SK-N-SH treated with all-trans-retinoic acid at 6 μM for 48 hours (cell line): ENCODE measurements at regions not wholly inside any gene's neighbourhood (a gene's known extent, or its start where the extent isn't known, plus 50 kb on each side); places are given as distances from the start of the nearest gene placed in this dataset.

Experiments used
- ATAC-seq: fragments of 200-7000 bp; cut with Tn5 transposase; 3 replicates; pipeline ENCODE4 v1.9.1; 2020; ENCODE audit warnings: mild to moderate bottlenecking, moderate library complexity
- ARNTL ChIP-seq: fragments of 450-650 bp; formaldehyde crosslinking; IDR thresholded peaks from 2 replicates; pipeline ENCODE4 v1.5.0; 2020; ENCODE audit warnings: low read depth, mild to moderate bottlenecking, moderate library complexity, borderline replicate concordance
- BACH2 ChIP-seq: fragments of 250-450 bp; sonication (Bioruptor Pico); IDR thresholded peaks from 2 replicates; pipeline ENCODE4 v1.9.0; 2021; ENCODE audit warnings: mild to moderate bottlenecking, borderline replicate concordance
- CSDC2 ChIP-seq: fragments of 250-450 bp; sonication (Bioruptor Pico); IDR thresholded peaks from 2 replicates; pipeline ENCODE4 v1.5.0; 2020; ENCODE audit warnings: mild to moderate bottlenecking, moderate library complexity
- CSRNP3 ChIP-seq: fragments of 250-450 bp; sonication (Bioruptor Pico); IDR thresholded peaks from 2 replicates; pipeline ENCODE4 v1.5.1; 2021; ENCODE audit warnings: mild to moderate bottlenecking, moderate library complexity
- ESRRG ChIP-seq: fragments of 250-450 bp; sonication (Bioruptor Pico); IDR thresholded peaks from 2 replicates; pipeline ENCODE4 v1.6.1; 2021; ENCODE audit warnings: mild to moderate bottlenecking
- GLIS3 ChIP-seq: fragments of 250-450 bp; sonication (Bioruptor Pico); IDR thresholded peaks from 2 replicates; pipeline ENCODE4 v1.5.0; 2020; ENCODE audit warnings: mild to moderate bottlenecking, moderate library complexity
- ISL1 ChIP-seq: fragments of 250-450 bp; sonication (Bioruptor Pico); IDR thresholded peaks from 2 replicates; pipeline ENCODE4 v2.1.2; 2022; ENCODE audit warnings: mild to moderate bottlenecking, moderate library complexity
- OSR1 ChIP-seq: fragments of 250-450 bp; sonication (Bioruptor Pico); IDR thresholded peaks from 2 replicates; pipeline ENCODE4 v1.8.0; 2022; ENCODE audit warnings: moderate library complexity, mild to moderate bottlenecking, inconsistent platforms
- PATZ1 ChIP-seq: fragments of 250-450 bp; sonication (Bioruptor Pico); IDR thresholded peaks from 2 replicates; pipeline ENCODE4 v1.8.0; 2020; ENCODE audit warnings: mild to moderate bottlenecking, moderate library complexity, borderline replicate concordance
- PPARA ChIP-seq: fragments of 250-450 bp; sonication (Bioruptor Pico); IDR thresholded peaks from 2 replicates; pipeline ENCODE4 v1.5.0; 2020; ENCODE audit warnings: mild to moderate bottlenecking, borderline replicate concordance
- RARB ChIP-seq: fragments of 250-450 bp; sonication (Bioruptor Pico); IDR thresholded peaks from 2 replicates; pipeline ENCODE4 v1.8.0; 2021; ENCODE audit warnings: mild to moderate bottlenecking, moderate library complexity
- SNAI2 ChIP-seq: fragments of 250-450 bp; sonication (Bioruptor Pico); IDR thresholded peaks from 2 replicates; pipeline ENCODE4 v1.5.0; 2020; ENCODE audit warnings: mild to moderate bottlenecking, moderate library complexity
- TOX ChIP-seq: fragments of 250-450 bp; sonication (Bioruptor Pico); IDR thresholded peaks from 2 replicates; pipeline ENCODE4 v1.8.0; 2021; ENCODE audit warnings: mild to moderate bottlenecking, moderate library complexity, borderline replicate concordance
- TSHZ2 ChIP-seq: fragments of 250-450 bp; sonication (Bioruptor Pico); IDR thresholded peaks from 2 replicates; pipeline ENCODE4 v1.5.0; 2020; ENCODE audit warnings: mild to moderate bottlenecking, moderate library complexity
- ZC3H10 ChIP-seq: fragments of 250-450 bp; sonication (Bioruptor Pico); IDR thresholded peaks from 2 replicates; pipeline ENCODE4 v1.5.1; 2021; ENCODE audit warnings: mild to moderate bottlenecking, moderate library complexity
- ZFP3 ChIP-seq: fragments of 250-450 bp; sonication (Bioruptor Pico); IDR thresholded peaks from 2 replicates; pipeline ENCODE4 v1.5.0; 2020; ENCODE audit warnings: mild to moderate bottlenecking, moderate library complexity
- ZFP30 ChIP-seq: fragments of 450-650 bp; formaldehyde crosslinking; IDR thresholded peaks from 2 replicates; pipeline ENCODE4 v1.5.0; 2022; ENCODE audit warnings: mild to moderate bottlenecking, moderate library complexity
- ZNF565 ChIP-seq: fragments of 450-650 bp; formaldehyde crosslinking; conservative IDR thresholded peaks from 2 replicates; pipeline ENCODE4 v1.5.0; 2020; ENCODE audit warnings: low read depth, mild to moderate bottlenecking, moderate library complexity
- ZNF70 ChIP-seq: fragments of 450-650 bp; formaldehyde crosslinking; IDR thresholded peaks from 2 replicates; pipeline ENCODE4 v1.5.0; 2020; ENCODE audit warnings: mild to moderate bottlenecking, moderate library complexity
- ZNF8 ChIP-seq: fragments of 450-650 bp; formaldehyde crosslinking; IDR thresholded peaks from 2 replicates; pipeline ENCODE4 v1.5.0; 2020; ENCODE audit warnings: mild to moderate bottlenecking, moderate library complexity
- TF ChIP-seq, protein P1 (sequence below): fragments of 250-450 bp; sonication (Bioruptor Pico); IDR thresholded peaks from 2 replicates; pipeline ENCODE4 v1.5.1; 2020; ENCODE audit warnings: low read depth, mild to moderate bottlenecking, moderate library complexity
- TF ChIP-seq, protein P2 (sequence below): fragments of 250-450 bp; sonication (Bioruptor Pico); IDR thresholded peaks from 2 replicates; pipeline ENCODE4 v1.8.0; 2021; ENCODE audit warnings: low read depth, mild to moderate bottlenecking, moderate library complexity, borderline replicate concordance

- ATAC-seq = no peak
- no peak for TF ChIP-seq ISL1
- no peak for TF ChIP-seq RARB (CRISPR knock-in tag)
- TF ChIP-seq ZC3H10 (CRISPR knock-in tag) = no peak
- no peak for TF ChIP-seq BACH2 (CRISPR knock-in tag)
- no peak for TF ChIP-seq ARNTL (CRISPR knock-in tag)
- no peak for TF ChIP-seq TSHZ2 (CRISPR knock-in tag)
- TF ChIP-seq CSDC2 (CRISPR knock-in tag) = no peak
- no peak for TF ChIP-seq PPARA (CRISPR knock-in tag)
- no peak for TF ChIP-seq ZNF8 (CRISPR knock-in tag)
- TF ChIP-seq PATZ1 = no peak
Observed at GRCh38 chr4:106425576-106425975, 57.0 kb upstream of the GIMD1 start.

DNA sequence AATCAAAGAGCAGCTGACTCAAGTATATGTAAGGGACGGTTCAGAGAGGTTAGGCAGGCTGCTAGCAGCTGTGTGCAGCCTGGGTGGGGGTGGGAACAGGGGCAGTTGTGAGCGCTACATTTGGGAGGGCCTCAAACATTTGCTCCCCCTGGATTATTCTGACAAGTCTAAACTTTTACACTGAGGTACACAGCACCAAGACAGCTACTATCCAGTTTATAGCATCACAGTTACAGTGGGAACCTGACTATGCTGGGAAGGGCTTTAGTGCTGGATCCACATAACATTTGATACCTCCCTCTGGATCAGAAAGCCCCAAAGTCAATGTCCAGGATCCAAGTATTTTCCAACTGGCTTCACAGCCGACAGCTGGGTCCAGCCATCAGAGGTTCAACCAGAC lies 55.8 kb upstream of the GIMD1 start:
- no peak for ATAC-seq
- no peak for TF ChIP-seq ZFP3
- TF ChIP-seq PPARA (CRISPR knock-in tag) = no peak
- no peak for TF ChIP-seq ISL1
- TF ChIP-seq ZC3H10 (CRISPR knock-in tag) = no peak
- TF ChIP-seq ZNF70 = no peak

- TF ChIP-seq ESRRG (CRISPR knock-in tag) (no peak), PPARA (CRISPR knock-in tag) (no peak), TSHZ2 (CRISPR knock-in tag) (no peak), ZNF70 (no peak), ARNTL (CRISPR knock-in tag) (no peak), PATZ1 (no peak), ZNF8 (CRISPR knock-in tag) (no peak), ZC3H10 (CRISPR knock-in tag) (no peak)
- TF ChIP-seq, protein P1, sequence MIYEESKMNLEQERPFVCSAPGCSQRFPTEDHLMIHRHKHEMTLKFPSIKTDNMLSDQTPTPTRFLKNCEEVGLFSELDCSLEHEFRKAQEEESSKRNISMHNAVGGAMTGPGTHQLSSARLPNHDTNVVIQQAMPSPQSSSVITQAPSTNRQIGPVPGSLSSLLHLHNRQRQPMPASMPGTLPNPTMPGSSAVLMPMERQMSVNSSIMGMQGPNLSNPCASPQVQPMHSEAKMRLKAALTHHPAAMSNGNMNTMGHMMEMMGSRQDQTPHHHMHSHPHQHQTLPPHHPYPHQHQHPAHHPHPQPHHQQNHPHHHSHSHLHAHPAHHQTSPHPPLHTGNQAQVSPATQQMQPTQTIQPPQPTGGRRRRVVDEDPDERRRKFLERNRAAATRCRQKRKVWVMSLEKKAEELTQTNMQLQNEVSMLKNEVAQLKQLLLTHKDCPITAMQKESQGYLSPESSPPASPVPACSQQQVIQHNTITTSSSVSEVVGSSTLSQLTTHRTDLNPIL (CRISPR knock-in tag) = no peak
- no peak for ATAC-seq
Observed at GRCh38 chr4:106423791-106424190, 55.2 kb upstream of the GIMD1 start.

GRCh38 chr4:106422766-106423165 lies 54.2 kb upstream of the GIMD1 start:
- no peak for ATAC-seq
- TF ChIP-seq GLIS3 (CRISPR knock-in tag) = no peak
- no peak for TF ChIP-seq ISL1
- TF ChIP-seq ZNF565 = no peak
- TF ChIP-seq ZC3H10 (CRISPR knock-in tag) = no peak
- TF ChIP-seq, protein P2, sequence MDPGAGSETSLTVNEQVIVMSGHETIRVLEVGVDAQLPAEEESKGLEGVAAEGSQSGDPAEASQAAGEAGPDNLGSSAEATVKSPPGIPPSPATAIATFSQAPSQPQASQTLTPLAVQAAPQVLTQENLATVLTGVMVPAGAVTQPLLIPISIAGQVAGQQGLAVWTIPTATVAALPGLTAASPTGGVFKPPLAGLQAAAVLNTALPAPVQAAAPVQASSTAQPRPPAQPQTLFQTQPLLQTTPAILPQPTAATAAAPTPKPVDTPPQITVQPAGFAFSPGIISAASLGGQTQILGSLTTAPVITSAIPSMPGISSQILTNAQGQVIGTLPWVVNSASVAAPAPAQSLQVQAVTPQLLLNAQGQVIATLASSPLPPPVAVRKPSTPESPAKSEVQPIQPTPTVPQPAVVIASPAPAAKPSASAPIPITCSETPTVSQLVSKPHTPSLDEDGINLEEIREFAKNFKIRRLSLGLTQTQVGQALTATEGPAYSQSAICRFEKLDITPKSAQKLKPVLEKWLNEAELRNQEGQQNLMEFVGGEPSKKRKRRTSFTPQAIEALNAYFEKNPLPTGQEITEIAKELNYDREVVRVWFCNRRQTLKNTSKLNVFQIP (CRISPR knock-in tag) = no peak
- no peak for TF ChIP-seq TOX (CRISPR knock-in tag)
- TF ChIP-seq CSDC2 (CRISPR knock-in tag) = no peak
- TF ChIP-seq OSR1 = no peak
- no peak for TF ChIP-seq CSRNP3 (CRISPR knock-in tag)
- TF ChIP-seq SNAI2 (CRISPR knock-in tag) = no peak
- no peak for TF ChIP-seq ZFP30 (CRISPR knock-in tag)
- no peak for TF ChIP-seq PPARA (CRISPR knock-in tag)
- TF ChIP-seq ZNF70 = no peak
- TF ChIP-seq ZNF8 (CRISPR knock-in tag) = no peak
- no peak for TF ChIP-seq ARNTL (CRISPR knock-in tag)
- no peak for TF ChIP-seq ESRRG (CRISPR knock-in tag)
- no peak for TF ChIP-seq ZFP3
